Right renal pelvis (tissue), 4 donors: ENCODE measurements at regions not wholly inside any gene's neighbourhood (a gene's known extent, or its start where the extent isn't known, plus 50 kb on each side); places are given as distances from the start of the nearest gene placed in this dataset.

Experiments
- DNase-seq, 4 donors: peaks; one replicate each; pipeline ENCODE4 v3.0.0-alpha.2; 2013; ENCODE audit warnings: low read depth in 4 of 4, low spot score in 3 of 4, missing footprints in 1 of 4

GRCh38 chr2:196381464-196381863 is 210.1 kb upstream of the STK17B start:
- DNase-seq, result no peak

DNA sequence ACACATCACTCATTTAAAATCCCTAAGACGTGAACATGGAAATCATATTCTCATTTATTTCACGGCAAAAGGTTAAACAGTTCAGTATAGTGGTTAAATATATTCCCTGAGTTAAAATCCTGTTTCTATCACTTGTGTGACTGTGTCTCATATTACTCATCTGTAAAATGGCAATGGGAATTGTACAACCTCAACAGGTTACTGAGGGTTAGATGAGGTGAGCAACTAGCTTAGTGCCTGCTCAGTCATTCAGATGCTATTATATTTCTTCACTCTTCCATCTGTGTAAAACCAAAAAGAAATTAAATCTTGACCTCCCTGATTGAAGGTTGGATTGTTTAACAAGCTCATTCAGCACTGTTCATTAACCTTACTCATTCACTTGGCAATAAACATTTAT is 212.4 kb upstream of the STK17B start:
- DNase-seq, result no peak

DNA sequence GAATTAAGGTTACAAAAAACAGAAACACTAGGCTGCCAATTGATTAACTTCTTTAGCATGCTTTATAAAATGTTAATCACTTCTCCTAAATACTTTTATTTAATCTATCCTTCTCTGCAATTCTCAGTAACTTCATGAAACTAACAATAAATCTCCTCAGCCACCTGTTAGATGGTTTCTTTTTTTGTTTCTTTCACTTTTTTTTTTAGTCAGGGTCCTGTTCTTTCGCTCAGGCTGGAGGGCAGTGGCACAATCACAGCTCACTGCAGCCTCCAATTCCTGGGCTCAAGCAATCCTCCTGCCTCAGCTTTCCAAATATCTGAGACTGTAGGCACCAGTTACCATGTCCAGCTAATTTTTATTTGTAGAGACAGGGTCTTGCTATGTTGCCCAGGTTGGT is 213.4 kb upstream of the STK17B start:
- DNase-seq, result no peak

DNA sequence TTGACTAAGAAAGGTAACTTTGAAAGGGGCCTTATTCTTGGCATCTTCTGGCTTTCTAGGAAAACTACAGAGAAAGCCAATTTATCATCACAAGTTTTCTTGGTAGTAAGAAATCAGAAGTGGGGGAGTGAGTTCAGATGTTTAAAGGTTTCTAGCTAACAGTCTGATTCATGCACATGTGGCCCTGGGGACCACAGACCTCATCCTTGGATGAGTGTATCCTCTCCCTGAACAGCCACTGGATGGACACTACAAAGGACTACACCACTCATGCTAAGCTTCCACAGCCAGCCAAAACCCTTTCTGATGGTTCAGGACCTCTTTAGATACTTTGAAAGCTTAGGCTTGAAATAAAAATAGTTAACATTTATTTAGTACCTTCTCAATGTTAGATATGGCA is 218.3 kb upstream of the STK17B start:
- DNase-seq, result no peak

GRCh38 chr2:196390243-196391148 is 219.1 kb upstream of the STK17B start:
- no peak for DNase-seq

GRCh38 chr2:196391149-196391479 is 219.7 kb upstream of the STK17B start:
- DNase-seq, result no peak

DNA sequence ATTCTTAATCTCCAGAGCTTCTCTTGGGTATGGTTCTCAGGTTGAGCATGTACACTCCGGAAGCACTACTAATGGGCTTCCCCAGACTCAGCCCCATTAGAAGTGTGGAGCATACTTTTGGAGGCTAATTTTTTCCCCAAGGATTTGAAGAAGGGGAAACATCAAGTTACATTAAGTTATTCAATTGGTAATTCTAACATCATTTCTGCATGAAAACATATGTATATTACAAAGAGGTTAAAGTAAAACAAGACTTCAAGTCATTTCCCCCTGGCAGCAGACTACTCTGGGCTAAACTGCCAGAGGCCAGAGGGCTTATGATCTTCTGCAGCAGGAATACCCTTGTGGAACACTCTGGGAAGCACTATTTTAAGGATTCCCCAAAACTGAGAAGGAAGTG is 227.7 kb upstream of the STK17B start:
- DNase-seq, result no peak

DNA sequence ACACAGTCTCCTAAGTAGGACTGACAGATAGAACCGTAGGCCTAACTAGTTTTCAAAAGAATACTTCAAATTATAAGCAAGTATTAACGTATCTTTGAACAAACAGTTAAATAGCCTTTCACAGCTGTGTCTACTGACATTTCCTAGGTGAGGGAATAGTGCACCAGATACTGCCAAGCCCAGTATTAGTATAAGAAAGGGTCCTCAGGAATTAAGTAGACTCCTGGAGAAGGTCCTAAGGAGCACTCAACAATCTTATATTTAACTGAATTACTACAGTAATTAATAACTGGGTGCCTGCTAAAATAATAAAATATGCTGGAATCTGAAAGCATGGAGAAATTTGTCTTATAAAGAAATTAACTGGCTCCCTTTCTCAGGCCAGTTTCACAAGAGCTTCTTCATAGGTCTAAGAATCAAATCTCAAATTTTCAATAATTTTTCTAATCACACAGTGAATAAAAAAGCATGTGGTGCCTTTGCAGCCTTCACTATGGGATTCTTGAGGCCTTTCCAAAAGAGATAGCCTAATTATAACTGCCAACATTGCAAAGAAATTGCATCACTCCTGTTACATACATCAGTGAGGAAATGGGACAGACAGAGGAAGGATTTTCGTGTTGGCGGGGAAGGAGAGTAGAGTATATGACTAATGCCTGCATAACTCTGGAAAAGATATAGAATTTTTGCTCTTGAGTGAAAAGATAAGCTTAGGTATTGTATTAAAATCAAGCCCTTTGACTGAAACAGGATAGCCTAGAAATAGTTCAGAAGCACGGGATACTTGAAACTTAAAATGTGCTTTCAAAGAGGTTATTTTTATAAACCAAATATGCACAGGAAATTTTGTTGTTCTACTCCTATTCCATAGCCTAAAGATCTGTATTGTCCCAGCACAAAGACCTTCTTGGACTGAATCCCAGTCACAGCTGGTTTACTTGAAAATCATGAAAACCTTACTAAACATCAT is 228.6 kb upstream of the STK17B start:
- DNase-seq, result no peak

DNA sequence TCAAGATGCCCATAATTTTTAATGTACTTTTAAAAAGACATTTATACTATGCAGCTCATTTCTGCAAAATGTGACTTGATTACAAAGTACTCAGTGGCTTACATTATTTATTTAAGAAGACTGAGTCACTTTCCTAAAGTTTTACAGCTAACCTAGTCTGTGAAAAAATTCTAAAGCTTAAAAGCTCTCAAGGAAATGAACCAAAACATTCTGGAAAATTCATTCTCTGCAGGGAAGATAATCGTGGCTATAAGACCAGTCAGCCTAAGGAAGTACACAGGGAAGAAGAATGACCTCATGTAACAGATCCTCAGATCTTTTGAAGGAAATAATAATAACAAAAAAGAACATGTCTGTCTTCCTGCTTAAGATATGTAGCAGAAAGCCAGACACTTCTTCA is 232.1 kb upstream of the STK17B start:
- no peak for DNase-seq

GRCh38 chr2:196404276-196404675 is 232.9 kb upstream of the STK17B start:
- no peak for DNase-seq

DNA sequence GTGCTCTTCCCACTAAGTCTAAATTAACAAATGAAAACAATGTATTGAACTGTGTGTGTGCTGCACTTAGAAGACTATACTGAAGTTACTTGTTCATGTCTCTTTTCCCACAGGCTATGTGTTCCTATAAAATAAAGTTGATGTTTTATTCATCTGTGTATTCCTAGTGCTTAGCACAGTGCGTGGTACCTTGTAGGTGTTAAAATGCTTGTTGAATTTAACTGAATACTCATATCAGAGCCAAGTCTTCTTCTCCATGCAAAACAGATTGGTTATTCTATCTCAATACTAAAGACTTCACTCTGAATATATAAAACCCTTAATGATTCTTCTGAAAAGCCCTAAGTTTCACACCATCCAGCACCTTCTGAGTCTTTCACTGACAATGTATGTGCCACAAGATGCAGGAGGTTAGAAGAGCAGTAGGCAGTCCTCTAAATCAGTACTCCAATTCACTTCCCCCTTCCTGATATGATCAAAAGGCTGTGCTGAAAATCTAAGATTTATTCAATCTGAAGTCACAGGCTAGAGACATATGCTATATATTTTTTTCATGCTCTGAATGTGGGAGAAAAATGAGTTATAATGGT is 231.7 kb upstream of the CCDC150 start:
- no peak for DNase-seq

- DNase-seq, result no peak
Observed at GRCh38 chr2:196409376-196409775, 230.1 kb upstream of the CCDC150 start.

GRCh38 chr2:196410008-196410407 is 229.5 kb upstream of the CCDC150 start:
- no peak for DNase-seq

DNA sequence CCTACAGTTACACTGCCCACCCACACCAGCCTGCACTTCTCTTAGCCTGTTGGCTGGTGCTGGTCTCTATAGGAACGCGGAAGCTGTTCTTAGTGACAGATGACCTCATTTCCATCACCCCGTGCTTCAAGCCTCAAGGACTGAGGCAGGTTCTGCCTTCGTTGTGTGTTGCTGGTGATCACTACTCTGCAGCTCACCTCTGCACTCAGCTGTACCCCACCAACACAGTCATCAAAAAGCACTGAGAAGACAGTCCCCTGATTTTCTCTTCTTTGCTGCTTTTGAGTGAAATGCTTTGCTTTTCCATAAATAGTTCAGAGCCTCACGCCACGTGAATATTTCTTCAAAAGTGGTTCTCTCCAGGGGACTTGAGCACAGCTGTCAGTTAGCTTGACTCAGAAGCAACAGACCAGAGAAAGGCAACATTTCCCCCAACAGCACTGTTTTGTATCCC is 225.7 kb upstream of the CCDC150 start:
- DNase-seq, result no peak

DNA sequence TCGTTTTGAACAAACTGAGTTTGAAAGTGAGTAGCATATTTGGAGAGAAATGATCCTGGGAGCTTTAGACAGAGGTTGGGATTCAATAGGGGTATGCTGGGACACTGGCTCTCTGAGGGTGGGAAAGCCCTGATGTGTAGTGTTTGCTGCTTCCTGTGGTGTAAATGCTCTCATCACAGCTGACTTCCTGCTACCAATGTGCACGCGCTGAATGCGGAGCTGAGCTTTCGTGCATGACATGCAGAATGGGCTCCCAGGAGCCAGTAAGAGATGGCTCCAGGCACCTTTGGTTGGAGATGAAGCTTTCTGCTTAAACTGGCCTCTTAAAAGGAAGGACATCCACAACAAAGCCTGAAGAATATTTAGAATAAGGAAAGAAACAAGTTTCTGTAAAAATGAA is 224.1 kb upstream of the CCDC150 start:
- no peak for DNase-seq

DNA sequence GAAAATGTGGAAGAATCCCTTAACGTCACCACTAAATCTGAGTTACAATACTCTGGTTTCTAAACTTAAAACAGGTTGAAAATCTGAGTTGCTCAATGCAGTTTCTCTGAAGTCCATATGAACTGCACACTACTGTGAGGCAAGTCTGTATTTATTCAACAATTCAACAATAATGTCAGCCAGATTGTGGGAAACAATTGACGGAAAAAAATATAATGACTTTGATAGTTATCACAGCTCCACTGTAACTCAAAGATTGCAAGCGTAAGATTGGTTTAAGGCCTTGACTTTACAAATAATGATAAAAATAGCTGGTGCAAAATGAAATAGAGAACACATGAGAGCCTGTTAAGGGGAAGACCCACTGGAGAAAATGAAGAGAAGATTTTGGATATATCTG is 219.4 kb upstream of the CCDC150 start:
- DNase-seq, result no peak

DNA sequence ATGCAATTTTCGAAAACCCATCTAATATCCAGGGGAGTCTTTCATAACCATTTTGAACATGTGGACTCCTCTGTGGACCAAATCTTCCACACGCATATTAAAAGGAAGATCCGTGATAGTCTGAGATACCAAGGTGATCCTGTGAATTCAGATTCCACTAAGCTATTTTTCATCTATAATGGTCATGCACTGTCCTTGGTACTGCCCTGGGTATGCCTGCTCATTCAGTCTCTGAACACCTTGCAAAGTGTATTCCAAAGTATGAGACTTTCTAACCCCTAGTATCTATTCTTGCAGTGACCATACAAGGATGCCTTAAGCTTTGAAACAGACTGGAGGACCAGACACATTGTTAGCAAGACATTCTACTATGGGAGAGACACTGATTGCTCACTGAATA is 217.6 kb upstream of the CCDC150 start:
- DNase-seq, result no peak

DNA sequence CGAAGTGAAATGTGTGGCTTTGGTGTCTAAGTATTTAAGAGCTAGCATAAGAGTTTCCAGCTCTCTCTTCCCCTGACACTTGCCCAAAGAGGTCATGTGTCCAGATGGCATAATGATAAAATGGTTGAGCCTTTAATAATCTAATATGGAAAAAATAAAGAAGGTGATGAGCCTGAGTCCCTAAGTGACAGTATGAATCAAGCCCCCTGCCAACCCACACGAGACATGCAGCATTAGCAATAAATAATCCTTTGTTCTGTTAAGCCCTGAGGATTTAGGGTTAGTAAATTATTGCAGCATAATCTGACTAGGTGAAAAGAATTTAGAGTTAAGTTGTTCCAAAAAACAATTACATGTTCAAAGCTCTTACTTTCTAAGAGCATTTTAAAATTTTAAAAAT is 217.2 kb upstream of the CCDC150 start:
- no peak for DNase-seq

- DNase-seq, result no peak
Observed at GRCh38 chr2:196426122-196426521, 213.4 kb upstream of the CCDC150 start.

DNA sequence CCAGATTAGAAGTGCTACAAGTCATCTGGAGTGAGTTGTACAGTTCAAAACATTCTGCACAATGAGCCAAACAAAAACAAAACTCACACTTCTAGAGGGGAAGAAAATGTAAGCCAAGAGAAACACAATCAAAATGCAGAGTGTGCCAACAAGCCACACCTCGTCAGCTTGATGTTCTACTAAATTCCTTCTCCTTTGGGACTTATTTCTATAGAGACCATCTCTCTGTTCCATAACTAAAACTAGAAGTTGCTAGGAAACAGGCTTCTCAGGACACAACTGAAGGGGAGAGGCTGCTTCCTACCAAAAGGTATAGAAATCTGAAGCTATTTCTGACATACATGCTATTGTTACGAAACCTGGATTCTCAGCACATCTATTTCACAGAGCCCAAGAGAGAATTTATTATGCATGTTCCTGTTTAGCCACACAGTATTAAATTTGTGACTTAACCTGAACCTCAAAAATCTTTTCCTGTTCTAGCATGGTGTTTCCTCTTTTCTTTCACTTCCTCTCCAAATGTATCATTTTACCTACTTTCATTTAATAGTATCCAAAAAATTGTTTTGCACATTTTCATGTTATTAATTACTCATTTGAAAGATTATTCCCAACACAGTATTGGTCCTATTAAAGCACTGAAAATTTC is 211.4 kb upstream of the CCDC150 start:
- no peak for DNase-seq

DNA sequence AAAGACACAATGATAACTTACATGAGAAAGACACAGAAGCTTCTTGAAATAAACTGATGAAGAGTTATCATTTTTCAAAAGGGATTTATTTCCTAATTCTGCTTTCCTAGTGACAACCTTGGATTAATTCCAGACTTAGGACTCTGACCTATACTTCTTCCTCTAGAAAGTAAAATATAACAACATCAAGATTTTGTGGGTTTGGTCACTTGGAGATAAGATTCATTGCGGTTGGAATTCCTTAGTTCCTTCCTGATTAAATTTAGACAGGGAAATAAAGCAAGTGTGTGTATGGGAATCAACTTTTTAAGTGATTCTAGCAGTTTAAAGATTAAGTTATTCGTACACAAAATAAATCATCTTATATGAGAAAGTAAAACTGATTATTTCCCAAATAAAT is 208.4 kb upstream of the CCDC150 start:
- no peak for DNase-seq
